SH-SY5Y (cell line): ENCODE measurements at regions not wholly inside any gene's neighbourhood (a gene's known extent, or its start where the extent isn't known, plus 50 kb on each side); places are given as distances from the start of the nearest gene placed in this dataset.

ENCODE experiments used
- GATA2 ChIP-seq: IDR thresholded peaks from 2 replicates; pipeline ENCODE4 v1.6.1; 2011; ENCODE audit warnings: mild to moderate bottlenecking, low read depth, low read length
- GATA3 ChIP-seq: IDR thresholded peaks from 2 replicates; pipeline ENCODE4 v1.6.1; 2011; ENCODE audit warnings: low read depth, mild to moderate bottlenecking, low read length, moderate library complexity

DNA sequence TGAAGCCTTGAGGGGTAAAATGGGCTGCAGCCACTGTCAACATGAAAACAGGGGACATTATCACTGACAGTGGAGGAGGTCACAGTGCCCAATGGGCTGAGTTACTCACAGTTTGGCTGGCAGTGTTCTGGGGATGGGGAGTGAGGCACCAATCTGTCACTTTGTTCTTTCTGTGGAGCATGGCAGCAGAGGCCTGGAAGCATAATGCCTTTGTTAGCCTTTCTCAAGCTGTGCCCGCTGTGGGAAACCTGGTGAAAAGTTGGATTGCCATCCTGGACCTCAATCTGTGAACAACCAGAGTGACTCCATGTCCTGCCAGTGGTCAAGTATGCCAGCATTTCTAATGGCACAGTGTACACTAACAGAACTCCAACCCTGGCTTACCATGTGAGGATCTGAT lies 143.6 kb downstream of the OR2B2 start:
- TF ChIP-seq GATA2 (no peak), GATA3 (no peak)
